Esophagus squamous epithelium (tissue), 4 donors: ENCODE measurements at regions not wholly inside any gene's neighbourhood (a gene's known extent, or its start where the extent isn't known, plus 50 kb on each side); places are given as distances from the start of the nearest gene placed in this dataset.

ENCODE experiments used
- CTCF ChIP-seq, 6 experiments: fragments of 450-650 bp in 4 of 6; fragments of 200-600 bp in 2 of 6; sonication (generic) in 2 of 6; IDR thresholded peaks; one replicate each; pipeline ENCODE4 v1.5.1; 2016 to 2019; ENCODE audit warnings: antibody characterized with exemption in 6 of 6, mild to moderate bottlenecking in 4 of 6, moderate library complexity in 4 of 6
- POLR2A ChIP-seq, 4 donors: fragments of 450-650 bp; IDR thresholded peaks; one replicate each; pipeline ENCODE4 v1.6.1; 2017; ENCODE audit warnings: antibody characterized with exemption in 4 of 4, mild to moderate bottlenecking in 4 of 4, moderate library complexity in 3 of 4

DNA sequence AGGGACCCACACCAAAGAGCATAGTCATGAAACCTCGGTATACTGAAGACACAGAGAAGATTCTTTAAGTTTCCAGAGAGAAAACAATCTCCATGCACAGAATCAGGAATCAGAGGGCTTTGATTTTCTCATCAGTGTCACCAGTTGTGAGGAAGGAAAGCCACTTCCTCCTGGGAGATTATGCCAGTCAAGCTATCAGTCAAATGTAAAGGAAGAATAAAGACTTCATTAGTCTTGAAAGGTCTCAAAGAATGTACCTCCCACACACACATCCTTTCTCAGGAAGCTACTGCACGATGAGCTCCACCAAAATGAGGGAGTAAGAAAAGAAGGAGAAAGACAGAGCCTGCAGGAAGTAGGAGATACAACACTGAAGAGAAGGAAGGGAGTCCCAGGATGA is 486.3 kb downstream of the SHQ1 start:
- TF ChIP-seq CTCF (IDR thresholded peaks at IDR 0.05) (no peak), POLR2A (IDR thresholded peaks at IDR 0.05) (no peak)
